ENCODE measurements at regions not wholly inside any gene's neighbourhood (a gene's known extent, or its start where the extent isn't known, plus 50 kb on each side); places are given as distances from the start of the nearest gene placed in this dataset.
A peak's percentile ranks its signal among the peaks of the same experiment; 100 is the strongest.
"Not testable (repeated sequence)": the region's sequence is repeated elsewhere in the genome, so short reads cannot be mapped to it uniquely, and the experiment has no call there.

DNA sequence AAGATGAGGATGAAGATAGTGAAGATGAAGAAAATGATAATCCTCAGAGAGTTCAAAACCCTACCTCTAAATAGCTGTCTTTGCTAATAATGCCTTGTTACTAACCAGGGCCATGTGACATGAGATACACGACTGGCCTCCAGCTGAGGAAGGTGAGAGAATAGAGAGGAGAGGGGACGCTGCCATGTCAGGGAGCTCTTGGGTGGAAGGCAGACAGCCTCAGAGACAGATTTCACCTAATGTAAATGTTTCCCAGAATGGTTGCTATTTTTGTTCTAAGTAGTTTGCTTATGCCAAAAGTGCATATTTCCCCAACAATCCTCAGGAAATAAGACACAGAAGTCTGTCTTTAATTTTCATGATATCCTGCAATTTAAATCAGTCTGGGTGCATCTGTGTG lies 138.4 kb downstream of the ELOVL4 start:
- peak; percentile 30 for DNase-seq

GRCh38 chr6:79806661-79807060 lies 140.7 kb downstream of the ELOVL4 start:
- not testable (repeated sequence) for DNase-seq

DNA sequence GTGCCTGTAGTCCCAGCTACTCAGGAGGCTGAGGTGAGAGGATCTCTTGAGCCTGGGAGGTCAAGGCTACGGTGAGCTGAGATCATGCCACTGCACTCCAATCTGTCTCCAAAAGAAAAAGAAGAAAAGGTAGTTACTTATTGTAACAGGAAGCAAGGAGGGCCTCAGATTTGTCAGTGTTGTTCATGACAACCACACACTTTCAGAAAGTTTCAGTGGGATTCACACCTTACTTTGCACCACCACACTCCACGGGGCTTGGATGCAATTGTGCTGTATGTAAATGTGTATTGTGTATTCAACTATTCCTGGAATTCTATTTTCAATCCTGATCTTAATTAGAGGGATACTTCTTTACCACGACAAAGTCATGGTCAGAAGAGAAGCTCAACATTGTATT lies 142.6 kb downstream of the ELOVL4 start:
- no peak for DNase-seq

DNA sequence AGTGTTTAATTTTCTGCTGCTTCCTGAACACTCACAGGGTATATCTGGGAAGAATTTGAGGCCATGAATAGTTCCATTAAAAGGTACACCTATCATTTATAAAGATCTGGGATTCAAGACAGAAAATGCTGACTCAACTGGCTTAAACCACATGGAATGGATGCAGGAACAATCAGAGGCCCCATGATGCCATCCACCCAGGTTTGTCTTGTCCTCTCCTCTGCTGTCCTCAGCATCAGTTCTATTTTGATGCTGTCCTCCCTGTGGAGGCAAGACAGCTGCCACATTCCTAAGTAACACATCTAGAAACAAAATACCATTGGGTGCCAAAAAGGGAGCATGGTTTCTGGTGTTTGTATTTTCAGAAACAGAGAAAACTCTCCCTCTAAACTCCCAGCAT lies 143.4 kb downstream of the ELOVL4 start:
- no peak for DNase-seq

GRCh38 chr6:79802657-79803300 lies 144.6 kb downstream of the ELOVL4 start:
- no peak for DNase-seq

DNA sequence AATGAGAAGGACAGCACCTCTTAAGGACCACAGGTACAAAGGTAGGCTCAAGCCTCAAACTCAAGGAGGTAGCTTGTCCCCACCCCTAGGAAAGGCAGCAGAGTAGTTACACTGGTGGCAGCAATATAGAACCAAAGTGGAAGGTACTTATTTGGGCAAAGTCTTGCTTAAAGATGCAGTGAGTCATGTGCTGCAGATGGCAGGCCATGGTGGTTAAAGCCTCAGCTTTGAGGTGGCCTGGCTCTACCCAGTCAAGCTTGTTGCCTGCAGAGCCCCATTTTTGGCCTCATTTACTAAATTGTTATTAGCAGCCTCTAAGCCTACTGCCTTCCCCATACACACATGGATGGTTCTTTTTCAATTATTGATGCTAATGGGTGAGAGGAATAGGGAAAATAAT lies 146.0 kb downstream of the ELOVL4 start:
- DNase-seq = no peak

DNA sequence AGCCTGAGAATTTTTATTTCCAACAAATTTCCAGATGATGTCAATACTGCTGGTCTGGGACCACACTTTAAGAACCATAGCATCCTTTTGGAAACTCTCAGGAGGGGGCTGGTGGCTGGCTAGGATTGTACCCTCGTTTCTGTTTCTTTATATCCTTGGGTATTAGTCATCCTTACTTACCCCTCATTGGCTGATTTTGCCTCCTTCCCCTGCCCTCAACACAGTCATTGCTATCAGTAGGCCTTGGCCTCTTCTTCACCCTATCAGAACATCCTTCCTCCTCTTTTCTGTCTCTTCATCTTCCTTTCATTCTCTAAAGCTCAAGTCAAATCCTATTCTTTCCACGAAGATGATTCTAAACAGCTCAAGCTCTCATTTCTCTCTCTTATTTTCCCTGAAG lies 148.5 kb downstream of the ELOVL4 start:
- DNase-seq = no peak

DNA sequence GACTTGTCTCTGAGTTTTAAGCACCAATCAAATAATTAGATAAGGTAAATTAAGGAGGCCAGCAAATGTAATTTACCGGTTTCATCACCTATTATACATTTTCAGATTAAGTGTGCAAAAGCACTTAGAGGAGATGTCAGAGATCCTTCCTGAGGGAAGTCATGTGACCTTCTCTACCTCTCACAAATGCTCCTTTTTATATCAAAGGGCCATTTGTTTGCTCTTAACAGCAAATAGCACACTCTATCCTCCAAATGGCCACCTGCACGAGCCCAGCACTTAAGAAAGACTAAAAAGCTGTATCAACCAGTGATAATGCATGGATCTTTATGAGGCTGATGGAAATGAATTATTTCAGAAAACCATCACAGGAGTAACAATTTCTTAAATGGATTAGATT lies 149.4 kb downstream of the ELOVL4 start:
- DNase-seq = peak; percentile 61

- DNase-seq = no peak
Observed at GRCh38 chr6:79797163-79797764, 150.1 kb downstream of the ELOVL4 start.

GRCh38 chr6:79796197-79796596 lies 151.2 kb downstream of the ELOVL4 start:
- DNase-seq = no peak

DNA sequence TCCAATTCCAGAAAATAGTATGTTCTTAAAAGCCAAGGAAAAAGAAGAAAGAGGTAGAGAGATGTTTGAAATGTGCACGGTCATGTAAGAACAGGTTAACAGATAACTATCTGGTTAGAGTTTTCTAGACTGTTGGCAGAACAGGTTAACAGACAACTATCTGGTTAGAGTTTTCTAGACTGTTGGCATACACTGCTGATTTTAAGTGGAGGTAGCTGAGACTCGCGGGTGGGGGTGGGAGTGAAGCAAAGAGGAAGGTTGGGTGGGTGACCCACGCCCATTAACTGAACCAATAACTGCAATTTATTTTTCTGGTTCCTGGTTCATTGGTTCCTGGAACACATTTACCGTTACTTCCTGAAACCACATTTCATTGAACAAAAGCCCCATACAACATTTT lies 157.5 kb downstream of the ELOVL4 start:
- DNase-seq = no peak

DNA sequence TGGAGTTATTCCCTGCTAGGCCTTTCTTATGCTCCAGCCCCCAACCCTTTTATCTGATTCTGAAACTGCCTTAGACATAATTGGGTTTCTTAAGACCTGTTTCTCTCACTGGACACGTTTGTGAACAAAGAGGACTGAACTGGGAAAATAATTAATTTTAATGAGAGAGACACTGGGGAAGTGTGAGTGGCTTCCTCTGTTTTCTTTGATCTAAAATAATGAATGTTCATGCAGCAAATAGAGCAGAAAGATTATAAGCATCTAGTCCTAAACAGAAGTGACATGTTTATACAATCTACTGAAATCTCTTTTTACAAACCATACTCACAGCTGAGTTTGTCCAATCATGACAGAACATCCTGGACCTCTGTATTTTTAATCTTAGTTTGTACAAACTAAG lies 157.6 kb downstream of the SH3BGRL2 start:
- no peak for DNase-seq

- no peak for DNase-seq
Observed at GRCh38 chr6:79787626-79788025, 156.5 kb downstream of the SH3BGRL2 start.

DNA sequence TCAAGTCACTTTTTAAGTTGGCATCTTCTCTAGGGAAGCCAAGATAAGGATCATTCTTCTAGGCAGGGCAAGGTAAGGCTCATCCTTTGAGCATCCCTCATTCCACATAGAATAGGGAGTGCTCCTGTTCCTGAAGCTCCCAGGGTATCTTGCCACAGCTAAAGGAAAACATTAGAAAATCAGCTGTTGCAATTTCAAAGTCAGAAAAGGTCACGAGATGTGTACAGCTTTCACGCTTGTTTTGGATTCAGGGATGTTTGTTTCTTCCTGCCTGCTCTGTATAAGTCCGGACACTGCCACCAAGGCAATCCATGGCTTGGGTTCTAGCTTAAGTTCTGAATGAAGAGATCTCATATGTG lies 153.2 kb downstream of the SH3BGRL2 start:
- no peak for DNase-seq

GRCh38 chr6:79783670-79784394 lies 152.7 kb downstream of the SH3BGRL2 start:
- DNase-seq = no peak

GRCh38 chr6:79782792-79783580 lies 151.9 kb downstream of the SH3BGRL2 start:
- no peak for DNase-seq

- DNase-seq = no peak
Observed at GRCh38 chr6:79781916-79782315, 150.8 kb downstream of the SH3BGRL2 start.

GRCh38 chr6:79780881-79781280 lies 149.8 kb downstream of the SH3BGRL2 start:
- DNase-seq = no peak

DNA sequence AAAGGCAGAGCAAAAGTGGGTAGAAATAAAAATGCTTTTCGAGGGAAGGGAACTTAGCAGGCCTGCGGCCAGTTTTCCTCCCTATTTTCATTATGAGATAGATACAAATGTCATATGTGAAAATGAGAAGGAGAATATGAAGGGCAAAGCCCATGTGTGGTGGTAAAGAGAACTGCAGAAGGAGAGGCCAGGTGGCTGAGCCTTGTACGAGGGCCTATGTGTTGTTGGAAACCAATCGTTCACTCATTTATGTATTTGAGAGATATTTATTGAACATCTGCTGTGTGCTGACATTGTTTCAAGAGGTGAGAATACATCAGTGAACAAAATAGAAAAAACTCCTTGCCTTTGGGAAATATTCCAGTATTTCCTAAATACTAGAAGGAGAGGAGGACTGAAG lies 147.7 kb downstream of the SH3BGRL2 start:
- DNase-seq = peak; percentile 14

DNA sequence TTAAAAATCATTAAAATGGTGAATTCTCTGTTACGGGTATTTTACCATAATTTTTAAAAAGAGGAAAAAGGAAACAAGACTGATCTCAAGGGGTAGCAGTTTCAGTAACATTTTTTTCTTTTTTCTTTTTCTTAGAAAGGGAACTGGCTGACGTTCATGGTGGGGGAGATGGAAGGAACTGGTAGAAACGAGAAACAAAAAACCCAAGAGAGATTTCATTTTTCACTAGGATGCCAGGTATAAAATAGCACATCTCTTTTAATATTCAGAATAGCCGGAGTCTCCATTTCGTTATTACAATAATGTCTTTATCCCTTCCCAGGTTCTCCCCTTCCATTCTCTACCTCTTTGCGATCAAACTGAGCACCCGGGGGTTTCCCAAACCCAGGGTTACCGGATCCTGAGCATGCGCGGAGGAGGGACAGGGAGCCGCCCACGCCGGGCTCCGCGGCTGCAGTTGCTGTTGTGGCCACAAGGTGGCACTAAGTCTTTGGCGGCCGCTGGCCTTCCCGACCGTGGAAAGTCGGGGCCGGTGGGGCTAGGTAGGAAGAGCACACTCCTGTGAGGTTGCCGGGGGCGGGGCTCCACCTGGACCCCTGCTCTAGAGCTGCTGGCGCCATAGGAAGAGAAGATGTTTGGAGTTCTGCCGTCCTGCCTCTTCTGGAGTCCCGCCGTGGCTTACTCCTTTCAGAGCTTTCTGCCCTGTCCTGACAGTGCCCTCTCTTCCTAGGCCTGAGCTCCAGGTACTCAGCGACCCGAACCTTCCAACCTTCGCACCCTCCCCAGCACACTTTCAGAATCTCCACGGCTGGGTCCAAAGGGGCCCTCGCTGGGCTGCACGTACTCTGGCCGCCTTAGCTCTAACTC lies 146.8 kb downstream of the SH3BGRL2 start:
- DNase-seq = peak; percentile 87

GRCh38 chr6:79776076-79776475 lies 144.9 kb downstream of the SH3BGRL2 start:
- no peak for DNase-seq

DNA sequence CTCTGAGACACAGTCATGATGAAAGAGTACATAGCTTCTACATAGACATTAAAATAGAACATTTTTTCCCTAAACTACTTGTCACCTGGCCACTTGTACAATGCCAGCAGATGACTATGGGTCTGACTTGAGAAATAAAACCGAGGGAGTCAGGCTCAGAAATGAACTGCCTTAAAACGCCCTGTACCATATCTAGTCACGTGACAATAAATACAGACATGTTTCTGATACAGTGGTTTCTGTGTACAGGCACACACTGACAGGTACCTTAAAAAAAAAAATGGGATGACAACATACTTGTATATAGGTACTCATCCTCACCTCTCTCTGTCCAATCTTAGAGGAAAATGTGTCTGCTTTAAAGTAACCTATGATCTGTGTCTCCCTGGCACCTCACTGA lies 144.1 kb downstream of the SH3BGRL2 start:
- DNase-seq = no peak

DNA sequence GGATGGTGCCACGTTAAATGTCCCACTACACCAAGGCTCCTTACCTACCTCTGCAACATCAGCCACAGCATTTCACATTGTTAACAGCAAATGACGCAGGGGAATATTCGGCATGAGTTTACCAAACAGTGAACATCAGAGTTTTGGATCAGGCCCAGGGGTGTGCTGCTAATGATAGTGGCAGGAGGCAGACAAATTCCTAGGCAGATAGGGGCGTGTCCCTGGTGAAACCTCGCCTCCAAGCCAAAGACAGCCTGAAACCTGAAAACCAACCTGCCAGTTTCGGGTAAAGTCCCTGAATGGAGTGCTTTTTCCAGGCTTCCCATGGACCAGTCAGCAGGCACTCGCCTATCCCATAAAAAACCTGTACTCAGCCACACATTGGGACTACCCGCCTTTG lies 133.6 kb downstream of the SH3BGRL2 start:
- no peak for DNase-seq
